B cell (primary cell): ENCODE measurements at regions not wholly inside any gene's neighbourhood (a gene's known extent, or its start where the extent isn't known, plus 50 kb on each side); places are given as distances from the start of the nearest gene placed in this dataset.

Source experiments
- ATAC-seq: fragments of 200-7000 bp; cut with Tn5 transposase; one replicate; pipeline ENCODE4 v1.10.0; 2021; ENCODE audit warnings: low read depth, mild to moderate bottlenecking, moderate number of reproducible peaks, moderate library complexity
- CTCF ChIA-PET: fragments of 350-600 bp; sonication (Branson Sonifier 250); formaldehyde crosslinking; loops from one replicate; lab custom pipeline; 2021; ENCODE audit warnings: antibody characterized with exemption, inconsistent platforms; lab: Charles Lee
- POLR2A ChIA-PET: fragments of 350-600 bp; sonication (Branson Sonifier 250); formaldehyde crosslinking; loops from one replicate; lab custom pipeline; 2021; ENCODE audit warnings: antibody characterized with exemption; lab: Charles Lee
- DNase-seq: peaks from one replicate; pipeline ENCODE4 v3.0.0; 2013
- H2AFZ ChIP-seq: 2 replicates; pipeline ENCODE4 v1.6.1; 2012; ENCODE audit warnings: mild to moderate bottlenecking, low read depth, low read length; ENCODE audit not compliant: insufficient read depth, poor library complexity, severe bottlenecking
- H3K27ac ChIP-seq, 2 donors: 1 replicate in 1 of 2; 2 replicates in 1 of 2; pipeline ENCODE4 v1.5.1; 2012 to 2013; ENCODE audit warnings: low read length in 2 of 2, mild to moderate bottlenecking in 2 of 2, moderate library complexity in 1 of 2
- H3K27me3 ChIP-seq, 4 experiments: fragments of 200-600 bp in 1 of 4; sonication (generic) in 1 of 4; replicated peaks in 1 of 4; 1 replicate in 2 of 4; 2 replicates in 2 of 4; pipeline versions ENCODE4 v1.6.1 to v1.7.0; 2013 to 2016; ENCODE audit warnings: low read length in 3 of 4, mild to moderate bottlenecking in 2 of 4, mixed read lengths in 1 of 4, moderate library complexity in 1 of 4; ENCODE audit not compliant: insufficient read depth in 4 of 4, control insufficient read depth in 3 of 4; ENCODE audit errors: control extremely low read depth in 1 of 4
- H3K36me3 ChIP-seq, 2 experiments: replicated peaks in 1 of 2; 1 replicate in 1 of 2; 2 replicates in 1 of 2; pipeline versions ENCODE4 v1.6.1 to v1.7.1; 2013; ENCODE audit warnings: low read length in 1 of 2; ENCODE audit not compliant: insufficient read depth in 2 of 2, control insufficient read depth in 1 of 2; ENCODE audit errors: control extremely low read depth in 1 of 2, extremely low read depth in 1 of 2
- H3K4me1 ChIP-seq, 2 donors: fragments of 200-600 bp in 1 of 2; sonication (generic) in 1 of 2; 1 replicate in 1 of 2; 2 replicates in 1 of 2; pipeline versions ENCODE4 v1.5.1 to v1.6.1; 2013 to 2017; ENCODE audit warnings: low read length in 2 of 2; ENCODE audit not compliant: control insufficient read depth in 2 of 2, insufficient read depth in 2 of 2
- H3K4me2 ChIP-seq: replicated peaks from 2 replicates; pipeline ENCODE3; 2012; ENCODE audit warnings: mild to moderate bottlenecking, low read depth, low read length; ENCODE audit not compliant: poor library complexity, severe bottlenecking
- H3K4me3 ChIP-seq, 5 experiments: fragments of 200-600 bp in 1 of 5; sonication (generic) in 1 of 5; 1 replicate in 3 of 5; 2 replicates in 2 of 5; pipeline versions ENCODE4 v1.5.1 to v1.7.0; 2011 to 2016; ENCODE audit warnings: low read length in 4 of 5, mild to moderate bottlenecking in 4 of 5, low read depth in 2 of 5, control low read depth in 1 of 5, moderate library complexity in 1 of 5; ENCODE audit not compliant: insufficient read depth in 1 of 5; ENCODE audit errors: control extremely low read depth in 1 of 5, extremely low read depth in 1 of 5
- H3K79me2 ChIP-seq: fragments of 200-600 bp; sonication (generic); one replicate; pipeline ENCODE4 v1.6.0; 2016; ENCODE audit warnings: low read length; ENCODE audit not compliant: control insufficient read depth, insufficient read depth
- H3K9ac ChIP-seq: fragments of 200-600 bp; sonication (generic); 2 replicates; pipeline ENCODE4 v1.6.1; 2017; ENCODE audit warnings: mild to moderate bottlenecking, low read length, moderate library complexity
- H3K9me3 ChIP-seq, 3 donors: one replicate each; pipeline versions ENCODE4 v1.6.1 to v1.7.1; 2013; ENCODE audit warnings: low read length in 2 of 3; ENCODE audit not compliant: control insufficient read depth in 2 of 3, insufficient read depth in 1 of 3; ENCODE audit errors: control extremely low read depth in 1 of 3
- H4K20me1 ChIP-seq: 2 replicates; pipeline ENCODE4 v1.6.0; 2012; ENCODE audit warnings: mild to moderate bottlenecking, low read length; ENCODE audit not compliant: insufficient read depth, control insufficient read depth, poor library complexity, severe bottlenecking
- H3K27ac Mint-ChIP-seq: one replicate; pipeline ENCODE4 v1.8.0; 2021; ENCODE audit warnings: mixed read lengths
- H3K27me3 Mint-ChIP-seq: one replicate; pipeline ENCODE4 v1.8.0; 2021; ENCODE audit warnings: mixed read lengths
- H3K4me1 Mint-ChIP-seq: one replicate; pipeline ENCODE4 v1.8.0; 2021; ENCODE audit warnings: mixed read lengths
- H3K4me3 Mint-ChIP-seq: one replicate; pipeline ENCODE4 v1.8.0; 2021; ENCODE audit warnings: mixed read lengths
- H3K9me3 Mint-ChIP-seq: one replicate; pipeline ENCODE4 v1.8.0; 2022; ENCODE audit warnings: mixed read lengths; ENCODE audit not compliant: insufficient read depth
- CTCF ChIP-seq: fragments of 200-600 bp; IDR thresholded peaks from one replicate; pipeline ENCODE4 v1.8.0; 2022; ENCODE audit warnings: antibody characterized with exemption, mild to moderate bottlenecking
- EZH2 ChIP-seq: IDR thresholded peaks from 2 replicates; pipeline ENCODE4 v1.6.1; 2012; ENCODE audit warnings: borderline replicate concordance, low read depth, mild to moderate bottlenecking, moderate library complexity, low read length; ENCODE audit not compliant: insufficient read depth, poor library complexity, severe bottlenecking
- WGBS: methylation state at CpG from one replicate; pipeline ENCODE4 v1.1.5; 2013; ENCODE audit warnings: missing lambda C conversion rate; ENCODE audit not compliant: insufficient coverage; 5-methylcytosine and 5-hydroxymethylcytosine counted together
- intact Hi-C: fragments of 100-400 bp; cut with micrococcal nuclease; formaldehyde crosslinking; loops from one replicate; pipeline ENCODE4 v1.10.0; 2022

DNA sequence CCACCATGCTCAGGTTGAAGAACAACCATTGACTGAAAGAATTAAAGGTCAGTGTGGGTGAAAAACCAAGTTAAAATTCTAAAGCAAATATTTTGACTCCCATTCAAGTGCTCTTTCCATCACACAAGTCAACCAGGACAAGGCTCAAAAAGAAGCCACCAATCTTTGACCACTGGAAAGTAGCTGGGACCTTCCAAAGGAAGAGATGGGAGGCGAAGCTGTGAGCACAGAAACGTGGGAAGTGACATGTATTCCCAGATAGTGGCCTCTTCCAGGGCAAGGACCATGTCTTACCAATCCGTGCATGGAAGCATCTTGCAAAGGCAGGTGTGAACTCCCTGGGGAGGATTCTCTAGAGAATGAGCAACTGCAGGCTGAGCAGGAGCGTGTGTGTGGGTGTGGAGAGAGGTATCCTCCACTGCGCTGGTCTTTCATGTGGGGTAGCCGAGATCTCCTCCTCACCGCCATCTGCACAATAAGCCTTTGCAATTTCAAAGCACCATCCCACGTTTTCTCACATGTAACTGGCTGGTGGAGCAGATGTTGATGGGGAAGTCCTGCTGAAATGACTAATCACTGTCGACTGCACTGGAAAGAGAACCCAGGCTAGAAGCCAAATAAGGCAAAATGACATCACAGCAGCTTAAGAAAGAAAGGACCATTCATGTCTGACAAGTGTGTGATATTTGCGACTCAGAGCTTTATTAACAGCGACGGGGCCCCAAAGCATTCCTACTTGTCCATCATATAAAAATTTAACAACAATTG lies 189.4 kb upstream of the RREB1 start:
- Histone ChIP-seq H3K4me2 (no peak overlapping the region), H3K9me3 (peaks cover 0 to 2% (median 0%) of the 10 kb centered on the region in 3 donors), H3K27me3 (no peaks in the 10 kb centered on the region), H4K20me1 (no peaks in the 10 kb centered on the region), H3K4me3 (no peak overlapping the region), H3K36me3 (no peaks in the 10 kb centered on the region), H2AFZ (no peak overlapping the region), H3K27ac (no peak overlapping the region), H3K4me1 (peaks cover 5 to 7% of the 10 kb centered on the region in 2 donors), H3K9ac (no peak overlapping the region), H3K79me2 (no peaks in the 10 kb centered on the region)
- intact Hi-C loops: no loop called here
- no peak overlapping the region for H3K4me3 Mint-ChIP-seq
- no peak overlapping the region for H3K27ac Mint-ChIP-seq
- H3K4me1 Mint-ChIP-seq: peaks cover 8% of the 10 kb centered on the region
- WGBS: 66% methylated on average over 5 of the region's 12 CpGs
- CTCF ChIA-PET: no interaction called here
- H3K27me3 Mint-ChIP-seq: peaks cover 12% of the 10 kb centered on the region
- POLR2A ChIA-PET: no interaction called here
- H3K9me3 Mint-ChIP-seq: no peaks in the 10 kb centered on the region
- no peak for DNase-seq
- no peak for TF ChIP-seq CTCF
- TF ChIP-seq EZH2: no peak
- ATAC-seq: no peak

GRCh38 chr6:6919173-6919572 lies 188.6 kb upstream of the RREB1 start:
- CTCF ChIA-PET: no interaction called here
- no peak for DNase-seq
- Histone ChIP-seq H3K27me3 (no peaks in the 10 kb centered on the region), H3K4me1 (peaks cover 5 to 7% of the 10 kb centered on the region in 2 donors), H3K9me3 (peaks cover 0 to 2% (median 0%) of the 10 kb centered on the region in 3 donors), H3K9ac (no peak overlapping the region), H2AFZ (no peak overlapping the region), H3K4me2 (no peak overlapping the region), H3K36me3 (no peaks in the 10 kb centered on the region), H3K4me3 (no peak overlapping the region), H3K79me2 (no peaks in the 10 kb centered on the region), H4K20me1 (no peaks in the 10 kb centered on the region), H3K27ac (no peak overlapping the region)
- Mint-ChIP-seq H3K4me3 (no peak overlapping the region), H3K9me3 (no peaks in the 10 kb centered on the region), H3K4me1 (peaks cover 8% of the 10 kb centered on the region), H3K27me3 (peaks cover 15% of the 10 kb centered on the region), H3K27ac (no peak overlapping the region)
- TF ChIP-seq CTCF (no peak), EZH2 (no peak)
- POLR2A ChIA-PET: no interaction called here
- ATAC-seq: no peak
- WGBS: 100% methylated on average over 1 of the region's 2 CpGs
- intact Hi-C loops: no loop called here
